T-cell (primary cell): ENCODE measurements at regions not wholly inside any gene's neighbourhood (a gene's known extent, or its start where the extent isn't known, plus 50 kb on each side); places are given as distances from the start of the nearest gene placed in this dataset.
"Not testable (repeated sequence)": the region's sequence is repeated elsewhere in the genome, so short reads cannot be mapped to it uniquely, and the experiment has no call there.

Experiments
- ATAC-seq, 4 experiments: fragments of 200-7000 bp in 3 of 4; fragments of 150-1000 bp in 1 of 4; cut with Tn5 transposase; replicated peaks in 1 of 4; 1 replicate in 3 of 4; 2 replicates in 1 of 4; pipeline ENCODE4 v1.10.0; 2021; ENCODE audit warnings: moderate library complexity in 3 of 4, mild to moderate bottlenecking in 2 of 4, moderate number of reproducible peaks in 1 of 4
- CTCF ChIA-PET, 2 donors: fragments of 300-600 bp; sonication (Branson Sonifier 250); formaldehyde crosslinking; loops; one replicate each; lab custom pipeline; 2022; ENCODE audit warnings: antibody characterized with exemption in 2 of 2; lab: Charles Lee
- POLR2A ChIA-PET, 2 donors: fragments of 300-600 bp; sonication (Branson Sonifier 250); formaldehyde crosslinking; loops; one replicate each; lab custom pipeline; 2022; ENCODE audit warnings: antibody characterized with exemption in 2 of 2; lab: Charles Lee
- DNase-seq, 35 experiments: peaks; one replicate each; pipeline versions ENCODE4 v3.0.0 to v3.0.0-alpha.2; 2013 to 2023
- H3K27ac ChIP-seq: one replicate; pipeline ENCODE4 v1.5.1; 2013; ENCODE audit warnings: low read length
- H3K27me3 ChIP-seq, 2 experiments: replicated peaks in 1 of 2; 1 replicate in 1 of 2; 2 replicates in 1 of 2; pipeline versions ENCODE4 v1.6.1 to v1.7.0; 2013; ENCODE audit warnings: low read length in 1 of 2, mixed read lengths in 1 of 2; ENCODE audit not compliant: control insufficient read depth in 2 of 2, insufficient read depth in 2 of 2; ENCODE audit errors: extremely low read depth in 1 of 2
- H3K36me3 ChIP-seq, 2 donors: 1 replicate in 1 of 2; 2 replicates in 1 of 2; pipeline versions ENCODE4 v1.6.1 to v1.7.0; 2013; ENCODE audit warnings: low read length in 1 of 2; ENCODE audit not compliant: control insufficient read depth in 2 of 2, insufficient read depth in 1 of 2; ENCODE audit errors: extremely low read depth in 1 of 2
- H3K4me1 ChIP-seq, 2 experiments: 1 replicate in 1 of 2; 2 replicates in 1 of 2; pipeline versions ENCODE4 v1.6.1 to v1.7.0; 2013; ENCODE audit warnings: low read length in 2 of 2, mixed read lengths in 1 of 2; ENCODE audit not compliant: insufficient read depth in 2 of 2, control insufficient read depth in 1 of 2; ENCODE audit errors: extremely low read depth in 1 of 2
- H3K4me3 ChIP-seq, 2 donors: 1 replicate in 1 of 2; 2 replicates in 1 of 2; pipeline versions ENCODE4 v1.5.1 to v1.7.0; 2013; ENCODE audit warnings: mild to moderate bottlenecking in 2 of 2, low read length in 1 of 2, moderate library complexity in 1 of 2; ENCODE audit not compliant: control insufficient read depth in 1 of 2; ENCODE audit errors: extremely low read depth in 1 of 2
- H3K9me3 ChIP-seq: 2 replicates; pipeline ENCODE4 v1.7.0; 2013
- H3K27ac Mint-ChIP-seq, 2 donors: one replicate each; pipeline ENCODE4 v1.8.0; 2020 to 2021; ENCODE audit warnings: mild to moderate bottlenecking in 2 of 2, mixed read lengths in 2 of 2
- H3K27me3 Mint-ChIP-seq, 2 donors: one replicate each; pipeline ENCODE4 v1.8.0; 2021 to 2022; ENCODE audit warnings: mixed read lengths in 2 of 2
- H3K36me3 Mint-ChIP-seq: one replicate; pipeline ENCODE4 v1.8.0; 2021; ENCODE audit warnings: mixed read lengths
- H3K4me1 Mint-ChIP-seq, 3 donors: one replicate each; pipeline ENCODE4 v1.8.0; 2020 to 2022; ENCODE audit warnings: mixed read lengths in 3 of 3, mild to moderate bottlenecking in 1 of 3
- H3K4me3 Mint-ChIP-seq, 3 donors: one replicate each; pipeline ENCODE4 v1.8.0; 2020 to 2022; ENCODE audit warnings: mild to moderate bottlenecking in 3 of 3, mixed read lengths in 3 of 3, moderate library complexity in 3 of 3
- H3K9me3 Mint-ChIP-seq, 3 donors: one replicate each; pipeline ENCODE4 v1.8.0; 2020 to 2022; ENCODE audit warnings: mixed read lengths in 3 of 3
- WGBS: methylation state at CpG from one replicate; pipeline ENCODE4 v1.1.5; 2013; ENCODE audit warnings: missing lambda C conversion rate; ENCODE audit not compliant: insufficient coverage; 5-methylcytosine and 5-hydroxymethylcytosine counted together

DNA sequence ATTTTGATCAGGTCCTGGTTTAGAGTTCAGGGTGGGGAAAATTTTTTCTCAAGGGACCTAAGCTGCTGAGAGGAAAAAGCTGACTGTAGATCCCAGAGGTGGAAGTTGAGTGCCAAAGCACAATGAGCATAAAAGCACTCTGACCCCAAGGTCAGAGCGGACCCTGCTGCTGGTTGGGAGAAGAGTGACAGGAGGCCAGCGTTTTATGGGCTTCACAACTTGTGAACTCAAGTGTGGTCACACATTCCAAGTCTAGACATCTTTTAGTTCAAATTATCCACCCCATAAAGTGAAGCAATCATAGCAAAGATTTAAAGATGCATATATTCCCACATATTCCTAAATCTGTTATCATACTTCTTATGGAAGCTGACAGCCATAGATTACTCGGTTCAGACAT lies 220.3 kb downstream of the CHIC2 start:
- H3K4me3 Mint-ChIP-seq: no peak overlapping the region
- H3K27me3 ChIP-seq: no peaks in the 10 kb centered on the region
- no peaks in the 10 kb centered on the region for H3K4me1 Mint-ChIP-seq
- no peaks in the 10 kb centered on the region for H3K9me3 Mint-ChIP-seq
- no peaks in the 10 kb centered on the region for H3K9me3 ChIP-seq
- WGBS: 59% methylated on average over 2 of the region's 3 CpGs
- no peaks in the 10 kb centered on the region for H3K36me3 Mint-ChIP-seq
- H3K36me3 ChIP-seq: no peaks in the 10 kb centered on the region
- H3K4me1 ChIP-seq: no peaks in the 10 kb centered on the region
- no peak overlapping the region for H3K27ac Mint-ChIP-seq
- ATAC-seq: no peak
- no peak overlapping the region for H3K4me3 ChIP-seq
- no peak overlapping the region for H3K27ac ChIP-seq
- peaks cover 3% of the 10 kb centered on the region in 2 donors for H3K27me3 Mint-ChIP-seq
- no peak for DNase-seq
- ChIA-PET POLR2A (no interaction called here), CTCF (no interaction called here)

DNA sequence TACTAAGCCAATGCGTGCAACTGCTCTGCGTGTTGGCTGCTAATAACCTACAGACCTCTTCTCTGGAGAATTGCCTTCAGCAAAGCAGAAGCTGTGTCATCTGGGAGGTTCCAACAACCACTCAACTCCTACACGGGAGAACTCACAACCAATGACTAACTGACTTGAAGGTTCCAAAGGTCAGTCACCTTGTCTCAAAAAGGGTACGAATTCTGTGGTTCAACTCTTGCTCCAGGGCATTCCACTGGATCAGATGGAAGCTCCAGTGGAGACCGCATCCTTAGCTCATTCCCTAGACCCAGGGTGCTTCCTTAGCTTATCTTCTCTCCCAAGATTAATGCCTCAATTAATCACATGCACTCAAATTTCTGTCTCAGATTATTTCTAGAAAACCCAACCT lies 222.7 kb downstream of the CHIC2 start:
- Mint-ChIP-seq H3K4me3 (no peak overlapping the region), H3K9me3 (no peaks in the 10 kb centered on the region), H3K27ac (no peak overlapping the region), H3K27me3 (peaks cover 3% of the 10 kb centered on the region in 2 donors), H3K4me1 (no peaks in the 10 kb centered on the region), H3K36me3 (no peaks in the 10 kb centered on the region)
- ChIA-PET POLR2A (no interaction called here), CTCF (no interaction called here)
- no peak overlapping the region for H3K27ac ChIP-seq
- H3K27me3 ChIP-seq: no peaks in the 10 kb centered on the region
- H3K36me3 ChIP-seq: no peaks in the 10 kb centered on the region
- WGBS: 84% methylated on average over 5 of the region's 5 CpGs
- H3K4me3 ChIP-seq: no peak overlapping the region
- ATAC-seq (no peak), DNase-seq (no peak)
- no peaks in the 10 kb centered on the region for H3K4me1 ChIP-seq
- H3K9me3 ChIP-seq: no peaks in the 10 kb centered on the region

DNA sequence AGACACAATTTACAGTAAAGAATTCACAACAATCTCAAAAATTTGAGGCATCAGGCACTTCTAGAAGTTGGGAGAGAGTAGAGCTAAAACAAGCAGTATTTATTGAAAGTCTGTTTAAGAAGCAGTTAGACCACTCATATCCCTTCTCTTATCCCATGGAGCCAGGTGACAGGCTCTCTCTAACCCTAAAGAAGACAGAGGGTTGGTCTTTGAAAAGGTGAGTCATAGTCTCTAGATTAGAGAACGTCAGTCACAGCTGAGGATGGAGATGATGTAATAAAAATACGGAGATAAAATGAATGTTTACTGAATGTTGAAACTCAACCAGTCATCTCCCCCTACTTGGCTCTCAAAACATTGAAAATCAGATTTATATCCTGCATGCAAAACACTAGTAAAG lies 223.8 kb downstream of the CHIC2 start:
- H3K36me3 Mint-ChIP-seq: no peaks in the 10 kb centered on the region
- H3K27me3 Mint-ChIP-seq: peaks cover 3 to 6% of the 10 kb centered on the region in 2 donors
- CTCF ChIA-PET: no interaction called here
- no peaks in the 10 kb centered on the region for H3K9me3 Mint-ChIP-seq
- Histone ChIP-seq H3K4me1 (no peaks in the 10 kb centered on the region), H3K27ac (no peak overlapping the region), H3K27me3 (no peaks in the 10 kb centered on the region), H3K9me3 (no peaks in the 10 kb centered on the region), H3K36me3 (no peaks in the 10 kb centered on the region), H3K4me3 (no peak overlapping the region)
- no peak overlapping the region for H3K4me3 Mint-ChIP-seq
- no peaks in the 10 kb centered on the region for H3K4me1 Mint-ChIP-seq
- WGBS: no CpG with 5 or more reads among the region's 2 CpGs
- H3K27ac Mint-ChIP-seq: no peak overlapping the region
- POLR2A ChIA-PET: no interaction called here
- ATAC-seq (no peak), DNase-seq (no peak)

DNA sequence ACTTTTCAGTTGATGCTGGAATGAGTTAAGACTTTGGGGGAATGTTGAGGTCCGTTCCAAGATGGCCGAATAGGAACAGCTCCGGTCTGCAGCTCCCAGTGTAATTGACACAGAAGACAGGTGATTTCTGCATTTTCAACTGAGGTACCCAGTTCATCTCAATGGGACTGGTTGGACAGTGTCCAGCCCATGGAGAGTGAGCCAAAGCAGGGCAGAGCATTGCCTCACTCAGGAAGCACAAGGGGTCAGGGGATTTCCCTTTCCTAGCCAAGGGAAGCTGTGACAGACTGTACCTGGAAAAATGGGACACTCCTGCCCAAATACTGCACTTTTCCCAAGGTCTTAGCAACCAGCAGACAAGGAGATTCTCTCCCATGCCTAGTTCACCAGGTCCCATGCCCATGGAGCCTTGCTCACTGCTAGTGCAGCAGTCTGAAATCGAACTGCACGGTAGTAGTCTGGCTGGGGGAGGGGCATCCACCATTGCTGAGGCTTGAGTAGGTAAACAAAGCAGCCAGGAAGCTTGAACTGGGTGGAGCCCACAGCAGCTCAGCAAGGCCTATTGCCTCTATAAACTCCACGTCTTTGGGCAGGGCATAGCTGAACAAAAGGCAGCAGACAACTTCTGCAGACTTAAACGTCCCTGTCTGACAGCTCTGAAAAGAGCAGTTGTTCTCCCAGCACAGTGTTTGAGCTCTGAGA lies 231.0 kb downstream of the CHIC2 start:
- H3K36me3 ChIP-seq, H3K4me3 ChIP-seq, CTCF ChIA-PET, H3K9me3 ChIP-seq, POLR2A ChIA-PET, H3K36me3 Mint-ChIP-seq, H3K27ac ChIP-seq, DNase-seq, H3K27me3 ChIP-seq, H3K4me1 ChIP-seq, H3K4me3 Mint-ChIP-seq, H3K27ac Mint-ChIP-seq, H3K4me1 Mint-ChIP-seq, H3K27me3 Mint-ChIP-seq, ATAC-seq: not testable (repeated sequence)
- H3K9me3 Mint-ChIP-seq: peaks cover 7 to 17% (median 12%) of the 10 kb centered on the region in 3 donors
- 78% methylated on average over 5 of the region's 7 CpGs for WGBS

DNA sequence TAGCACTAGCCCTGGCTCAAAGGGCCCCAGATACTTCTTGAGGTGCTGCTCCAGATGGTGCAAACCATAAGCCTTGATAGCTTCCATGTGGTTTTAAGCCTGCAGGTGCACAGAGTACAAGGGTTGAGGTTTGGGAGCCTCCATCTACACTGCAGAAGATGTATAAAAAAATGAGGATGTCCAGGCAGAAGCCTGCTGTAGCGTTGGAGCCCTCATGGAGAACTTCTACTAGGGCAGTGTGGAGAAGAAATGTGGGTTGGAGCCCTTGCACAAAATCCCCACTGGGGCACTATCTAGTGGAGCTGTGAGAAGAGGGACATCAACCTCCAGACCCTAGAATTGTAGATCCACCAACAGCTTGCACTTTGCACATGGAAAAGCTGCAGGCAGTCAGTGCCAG lies 231.9 kb downstream of the CHIC2 start:
- no peak for DNase-seq
- Mint-ChIP-seq H3K9me3 (peaks cover 7 to 17% (median 17%) of the 10 kb centered on the region in 3 donors), H3K4me3 (no peak overlapping the region), H3K27me3 (peaks cover 0 to 6% of the 10 kb centered on the region in 2 donors), H3K36me3 (no peaks in the 10 kb centered on the region), H3K27ac (no peak overlapping the region), H3K4me1 (no peaks in the 10 kb centered on the region)
- ChIA-PET CTCF (no interaction called here), POLR2A (no interaction called here)
- Histone ChIP-seq H3K4me1 (no peaks in the 10 kb centered on the region), H3K27ac (no peak overlapping the region), H3K4me3 (no peak overlapping the region), H3K27me3 (peaks cover 0 to 4% of the 10 kb centered on the region in 2 experiments), H3K9me3 (peaks cover 3% of the 10 kb centered on the region), H3K36me3 (no peaks in the 10 kb centered on the region)
- WGBS: 40% methylated on average over 1 of the region's 1 CpG
- ATAC-seq: no peak

DNA sequence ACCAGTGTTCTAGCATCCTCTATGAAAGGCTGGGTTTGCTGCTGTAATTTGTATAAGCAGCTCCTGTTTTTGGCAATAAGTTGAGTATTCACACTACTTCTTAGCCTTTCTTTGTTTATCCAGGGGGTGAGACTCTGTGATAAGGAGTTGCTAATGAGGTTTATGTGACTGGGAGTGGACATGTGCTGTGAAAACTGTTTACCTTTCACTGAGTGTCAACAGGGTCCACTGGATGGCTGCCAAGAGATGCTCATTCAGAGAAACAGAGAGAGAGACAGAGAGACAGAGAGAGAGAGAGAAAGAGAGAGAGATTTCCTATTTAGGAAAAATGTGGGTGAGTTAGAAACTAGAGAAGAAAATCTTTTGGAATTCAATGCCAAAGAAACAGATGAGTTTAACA lies 233.9 kb downstream of the CHIC2 start:
- H3K9me3 Mint-ChIP-seq: peaks cover 7 to 25% (median 24%) of the 10 kb centered on the region in 3 donors
- ATAC-seq (no peak), DNase-seq (no peak)
- peaks cover 0 to 4% of the 10 kb centered on the region in 2 experiments for H3K27me3 ChIP-seq
- H3K4me1 Mint-ChIP-seq: no peaks in the 10 kb centered on the region
- ChIA-PET CTCF (no interaction called here), POLR2A (no interaction called here)
- no peak overlapping the region for H3K4me3 Mint-ChIP-seq
- H3K27ac ChIP-seq: no peak overlapping the region
- no peaks in the 10 kb centered on the region for H3K36me3 ChIP-seq
- H3K27ac Mint-ChIP-seq: no peak overlapping the region
- H3K4me3 ChIP-seq: no peak overlapping the region
- H3K36me3 Mint-ChIP-seq: no peaks in the 10 kb centered on the region
- H3K27me3 Mint-ChIP-seq: peaks cover 3 to 5% of the 10 kb centered on the region in 2 donors
- no peaks in the 10 kb centered on the region for H3K4me1 ChIP-seq
- H3K9me3 ChIP-seq: peaks cover 3% of the 10 kb centered on the region
